ENCODE measurements at regions not wholly inside any gene's neighbourhood (a gene's known extent, or its start where the extent isn't known, plus 50 kb on each side); places are given as distances from the start of the nearest gene placed in this dataset.

- Mint-ChIP-seq H3K36me3 (ENCODE audit: low read depth, unreplicated experiment) (no peaks in the 10 kb centered on the region), H3K9me3 (ENCODE audit: unreplicated experiment) (no peaks in the 10 kb centered on the region), H3K4me1 (ENCODE audit: unreplicated experiment) (no peaks in the 10 kb centered on the region), H3K4me3 (ENCODE audit: unreplicated experiment) (no peak overlapping the region), H3K27ac (ENCODE audit: unreplicated experiment) (no peak overlapping the region), H3K27me3 (ENCODE audit: unreplicated experiment) (no peaks in the 10 kb centered on the region)
- no peak for DNase-seq (ENCODE audit: low spot score)
- TF ChIP-seq, protein P1, sequence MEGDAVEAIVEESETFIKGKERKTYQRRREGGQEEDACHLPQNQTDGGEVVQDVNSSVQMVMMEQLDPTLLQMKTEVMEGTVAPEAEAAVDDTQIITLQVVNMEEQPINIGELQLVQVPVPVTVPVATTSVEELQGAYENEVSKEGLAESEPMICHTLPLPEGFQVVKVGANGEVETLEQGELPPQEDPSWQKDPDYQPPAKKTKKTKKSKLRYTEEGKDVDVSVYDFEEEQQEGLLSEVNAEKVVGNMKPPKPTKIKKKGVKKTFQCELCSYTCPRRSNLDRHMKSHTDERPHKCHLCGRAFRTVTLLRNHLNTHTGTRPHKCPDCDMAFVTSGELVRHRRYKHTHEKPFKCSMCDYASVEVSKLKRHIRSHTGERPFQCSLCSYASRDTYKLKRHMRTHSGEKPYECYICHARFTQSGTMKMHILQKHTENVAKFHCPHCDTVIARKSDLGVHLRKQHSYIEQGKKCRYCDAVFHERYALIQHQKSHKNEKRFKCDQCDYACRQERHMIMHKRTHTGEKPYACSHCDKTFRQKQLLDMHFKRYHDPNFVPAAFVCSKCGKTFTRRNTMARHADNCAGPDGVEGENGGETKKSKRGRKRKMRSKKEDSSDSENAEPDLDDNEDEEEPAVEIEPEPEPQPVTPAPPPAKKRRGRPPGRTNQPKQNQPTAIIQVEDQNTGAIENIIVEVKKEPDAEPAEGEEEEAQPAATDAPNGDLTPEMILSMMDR (IDR thresholded peaks at IDR 0.05; ENCODE audit: unreplicated experiment) = no peak
Observed at GRCh38 chr6:164547076-164547475, 762.3 kb downstream of the C6orf118 start.

DNA sequence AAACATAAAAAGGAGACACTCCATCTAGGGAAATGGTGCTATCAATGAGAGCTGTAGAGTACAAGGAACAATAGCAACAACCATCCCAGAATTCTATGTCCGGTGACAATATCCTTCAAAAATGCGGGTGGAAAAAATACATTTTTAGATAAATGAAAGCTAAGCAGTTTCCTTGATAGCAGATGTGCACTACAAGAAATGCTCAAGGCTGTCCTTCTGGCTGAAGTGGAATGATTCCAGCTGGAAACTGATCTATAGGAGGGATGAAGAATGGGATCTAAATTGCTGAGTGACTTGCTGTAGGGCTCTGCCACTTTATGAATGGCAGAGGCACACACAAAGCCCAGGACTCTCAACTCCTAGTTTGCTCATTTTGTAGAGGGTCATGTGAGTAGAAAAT lies 763.1 kb downstream of the C6orf118 start:
- DNase-seq (ENCODE audit: low spot score) = no peak
- TF ChIP-seq, protein P1 (IDR thresholded peaks at IDR 0.05; ENCODE audit: unreplicated experiment) = no peak

GRCh38 chr6:164534070-164534766 lies 775.2 kb downstream of the C6orf118 start:
- H3K9me3 Mint-ChIP-seq (ENCODE audit: unreplicated experiment) = peaks cover 4% of the 10 kb centered on the region
- no peak for DNase-seq (ENCODE audit: low spot score)
- H3K4me3 Mint-ChIP-seq (ENCODE audit: unreplicated experiment) = no peak overlapping the region
- no peaks in the 10 kb centered on the region for H3K36me3 Mint-ChIP-seq (ENCODE audit: low read depth, unreplicated experiment)
- H3K4me1 Mint-ChIP-seq (ENCODE audit: unreplicated experiment) = no peaks in the 10 kb centered on the region
- TF ChIP-seq, protein P1 (IDR thresholded peaks at IDR 0.05; ENCODE audit: unreplicated experiment) = no peak
- no peak overlapping the region for H3K27ac Mint-ChIP-seq (ENCODE audit: unreplicated experiment)
- no peaks in the 10 kb centered on the region for H3K27me3 Mint-ChIP-seq (ENCODE audit: unreplicated experiment)

More for the DNA sequence above, 763.1 kb downstream of the C6orf118 start:
- Mint-ChIP-seq H3K27me3 (ENCODE audit: unreplicated experiment) (no peaks in the 10 kb centered on the region), H3K4me1 (ENCODE audit: unreplicated experiment) (no peaks in the 10 kb centered on the region), H3K27ac (ENCODE audit: unreplicated experiment) (no peak overlapping the region), H3K4me3 (ENCODE audit: unreplicated experiment) (no peak overlapping the region), H3K9me3 (ENCODE audit: unreplicated experiment) (no peaks in the 10 kb centered on the region), H3K36me3 (ENCODE audit: low read depth, unreplicated experiment) (no peaks in the 10 kb centered on the region)

DNA sequence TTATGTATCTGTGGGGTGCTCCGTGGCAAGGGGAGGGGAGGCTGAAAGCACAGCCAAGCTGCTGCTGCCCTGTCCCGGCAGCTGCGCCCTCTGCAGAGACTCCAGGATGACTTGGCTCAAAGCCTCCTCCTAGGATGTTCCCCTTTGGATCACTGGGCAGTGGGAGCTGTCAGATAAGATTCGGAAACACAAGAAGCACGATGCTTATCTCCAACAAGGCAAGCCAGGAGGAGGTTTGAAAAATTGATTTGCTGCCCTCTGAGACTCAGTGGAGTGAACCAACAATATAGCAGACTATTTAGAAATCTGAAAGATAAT lies 776.4 kb downstream of the C6orf118 start:
- Mint-ChIP-seq H3K4me3 (ENCODE audit: unreplicated experiment) (no peak overlapping the region), H3K27me3 (ENCODE audit: unreplicated experiment) (no peaks in the 10 kb centered on the region), H3K9me3 (ENCODE audit: unreplicated experiment) (peaks cover 4% of the 10 kb centered on the region), H3K36me3 (ENCODE audit: low read depth, unreplicated experiment) (no peaks in the 10 kb centered on the region), H3K4me1 (ENCODE audit: unreplicated experiment) (no peaks in the 10 kb centered on the region), H3K27ac (ENCODE audit: unreplicated experiment) (no peak overlapping the region)
- TF ChIP-seq, protein P1 (IDR thresholded peaks at IDR 0.05; ENCODE audit: unreplicated experiment) = no peak
- DNase-seq (ENCODE audit: low spot score) = no peak

- TF ChIP-seq, protein P1 (IDR thresholded peaks at IDR 0.05; ENCODE audit: unreplicated experiment) = no peak
- no peaks in the 10 kb centered on the region for H3K36me3 Mint-ChIP-seq (ENCODE audit: low read depth, unreplicated experiment)
- H3K27ac Mint-ChIP-seq (ENCODE audit: unreplicated experiment) = no peak overlapping the region
- H3K27me3 Mint-ChIP-seq (ENCODE audit: unreplicated experiment) = no peaks in the 10 kb centered on the region
- no peaks in the 10 kb centered on the region for H3K9me3 Mint-ChIP-seq (ENCODE audit: unreplicated experiment)
- no peaks in the 10 kb centered on the region for H3K4me1 Mint-ChIP-seq (ENCODE audit: unreplicated experiment)
- no peak overlapping the region for H3K4me3 Mint-ChIP-seq (ENCODE audit: unreplicated experiment)
- DNase-seq (ENCODE audit: low spot score) = no peak
Observed at GRCh38 chr6:164532198-164533044, 777.0 kb downstream of the C6orf118 start.
